Skeletal muscle satellite cell (primary cell): ENCODE measurements at regions not wholly inside any gene's neighbourhood (a gene's known extent, or its start where the extent isn't known, plus 50 kb on each side); places are given as distances from the start of the nearest gene placed in this dataset.
"Not testable (repeated sequence)": the region's sequence is repeated elsewhere in the genome, so short reads cannot be mapped to it uniquely, and the experiment has no call there.

ENCODE experiments used
- H3K27me3 ChIP-seq: 2 replicates; pipeline ENCODE4 v1.7.0; 2013; ENCODE audit warnings: low read length; ENCODE audit not compliant: control insufficient read depth, insufficient read depth
- H3K36me3 ChIP-seq: 2 replicates; pipeline ENCODE4 v1.7.0; 2013; ENCODE audit warnings: mild to moderate bottlenecking, control low read depth, low read length; ENCODE audit not compliant: insufficient read depth
- H3K4me1 ChIP-seq: 2 replicates; pipeline ENCODE4 v1.7.0; 2013; ENCODE audit warnings: low read length; ENCODE audit not compliant: control insufficient read depth, insufficient read depth
- H3K4me2 ChIP-seq: 2 replicates; pipeline ENCODE4 v1.7.0; 2013; ENCODE audit warnings: mild to moderate bottlenecking, low read length
- H3K4me3 ChIP-seq: 2 replicates; pipeline ENCODE4 v1.7.0; 2013; ENCODE audit warnings: low read length
- H3K9ac ChIP-seq: 2 replicates; pipeline ENCODE4 v1.7.0; 2013; ENCODE audit warnings: mild to moderate bottlenecking, low read depth, low read length, moderate library complexity
- H3K9me3 ChIP-seq: replicated peaks from 2 replicates; pipeline ENCODE4 v1.7.0; 2013; ENCODE audit warnings: mild to moderate bottlenecking, control low read depth, low read length

GRCh38 chr11:38952698-38953097 lies 2354.7 kb upstream of the RAG2 start:
- H3K4me2 ChIP-seq: no peak overlapping the region

GRCh38 chr11:38950867-38951266 lies 2352.8 kb upstream of the RAG2 start:
- no peaks in the 10 kb centered on the region for H3K9me3 ChIP-seq
- no peaks in the 10 kb centered on the region for H3K36me3 ChIP-seq
- H3K27me3 ChIP-seq: no peaks in the 10 kb centered on the region
- H3K4me3 ChIP-seq: no peak overlapping the region
- H3K9ac ChIP-seq: no peak overlapping the region
- no peak overlapping the region for H3K4me2 ChIP-seq
- H3K4me1 ChIP-seq: no peaks in the 10 kb centered on the region

More at GRCh38 chr11:38952698-38953097, 2354.7 kb upstream of the RAG2 start:
- Histone ChIP-seq H3K9ac (no peak overlapping the region), H3K4me3 (no peak overlapping the region), H3K27me3 (no peaks in the 10 kb centered on the region), H3K9me3 (no peaks in the 10 kb centered on the region), H3K36me3 (no peaks in the 10 kb centered on the region), H3K4me1 (no peaks in the 10 kb centered on the region)

- Histone ChIP-seq H3K27me3 (no peaks in the 10 kb centered on the region), H3K4me1 (no peaks in the 10 kb centered on the region), H3K9me3 (no peaks in the 10 kb centered on the region), H3K9ac (no peak overlapping the region), H3K4me2 (no peak overlapping the region), H3K4me3 (no peak overlapping the region), H3K36me3 (no peaks in the 10 kb centered on the region)
Measured at GRCh38 chr11:38948392-38948791, 2350.4 kb upstream of the RAG2 start.

- Histone ChIP-seq H3K4me1 (no peaks in the 10 kb centered on the region), H3K4me3 (no peak overlapping the region), H3K27me3 (no peaks in the 10 kb centered on the region), H3K9ac (no peak overlapping the region), H3K4me2 (no peak overlapping the region), H3K36me3 (no peaks in the 10 kb centered on the region), H3K9me3 (no peaks in the 10 kb centered on the region)
Measured at GRCh38 chr11:38937709-38938108, 2339.7 kb upstream of the RAG2 start.

GRCh38 chr11:38935941-38936340 lies 2337.9 kb upstream of the RAG2 start:
- H3K9ac ChIP-seq: no peak overlapping the region
- H3K9me3 ChIP-seq: no peaks in the 10 kb centered on the region
- no peaks in the 10 kb centered on the region for H3K4me1 ChIP-seq
- H3K36me3 ChIP-seq: no peaks in the 10 kb centered on the region
- no peak overlapping the region for H3K4me3 ChIP-seq
- no peak overlapping the region for H3K4me2 ChIP-seq
- H3K27me3 ChIP-seq: no peaks in the 10 kb centered on the region

- H3K36me3 ChIP-seq: no peaks in the 10 kb centered on the region
- no peak overlapping the region for H3K4me2 ChIP-seq
- H3K9me3 ChIP-seq: no peaks in the 10 kb centered on the region
- no peaks in the 10 kb centered on the region for H3K27me3 ChIP-seq
- H3K9ac ChIP-seq: no peak overlapping the region
- no peaks in the 10 kb centered on the region for H3K4me1 ChIP-seq
- H3K4me3 ChIP-seq: no peak overlapping the region
Measured at GRCh38 chr11:38927993-38928392, 2330.0 kb upstream of the RAG2 start.

GRCh38 chr11:38924644-38925043 lies 2326.6 kb upstream of the RAG2 start:
- Histone ChIP-seq H3K27me3 (no peaks in the 10 kb centered on the region), H3K4me3 (no peak overlapping the region), H3K4me2 (no peak overlapping the region), H3K36me3 (no peaks in the 10 kb centered on the region), H3K4me1 (no peaks in the 10 kb centered on the region), H3K9ac (no peak overlapping the region), H3K9me3 (no peaks in the 10 kb centered on the region)

GRCh38 chr11:38900211-38900610 lies 2302.2 kb upstream of the RAG2 start:
- H3K9me3 ChIP-seq: no peaks in the 10 kb centered on the region
- H3K36me3 ChIP-seq: no peaks in the 10 kb centered on the region
- H3K4me1 ChIP-seq: no peaks in the 10 kb centered on the region
- H3K4me2 ChIP-seq: no peak overlapping the region
- no peaks in the 10 kb centered on the region for H3K27me3 ChIP-seq
- no peak overlapping the region for H3K4me3 ChIP-seq
- no peak overlapping the region for H3K9ac ChIP-seq

GRCh38 chr11:38894201-38894600 lies 2296.2 kb upstream of the RAG2 start:
- not testable (repeated sequence) for H3K9ac ChIP-seq, H3K4me1 ChIP-seq, H3K4me2 ChIP-seq, H3K36me3 ChIP-seq, H3K4me3 ChIP-seq, H3K27me3 ChIP-seq, H3K9me3 ChIP-seq

- Histone ChIP-seq H3K27me3 (no peaks in the 10 kb centered on the region), H3K9ac (no peak overlapping the region)
Measured at GRCh38 chr11:38884145-38884865, 2286.3 kb upstream of the RAG2 start.

GRCh38 chr11:38867338-38867737 lies 2269.3 kb upstream of the RAG2 start:
- H3K4me2 ChIP-seq: no peak overlapping the region
- H3K36me3 ChIP-seq: no peaks in the 10 kb centered on the region
- H3K4me1 ChIP-seq: no peaks in the 10 kb centered on the region
- no peak overlapping the region for H3K9ac ChIP-seq
- no peaks in the 10 kb centered on the region for H3K9me3 ChIP-seq
- H3K4me3 ChIP-seq: no peak overlapping the region
- no peaks in the 10 kb centered on the region for H3K27me3 ChIP-seq

More at GRCh38 chr11:38884145-38884865, 2286.3 kb upstream of the RAG2 start:
- Histone ChIP-seq H3K9me3 (no peaks in the 10 kb centered on the region), H3K4me2 (no peak overlapping the region), H3K36me3 (no peaks in the 10 kb centered on the region), H3K4me3 (no peak overlapping the region), H3K4me1 (no peaks in the 10 kb centered on the region)

GRCh38 chr11:38865922-38866321 lies 2267.9 kb upstream of the RAG2 start:
- Histone ChIP-seq H3K36me3 (no peaks in the 10 kb centered on the region), H3K9ac (no peak overlapping the region), H3K27me3 (no peaks in the 10 kb centered on the region), H3K4me2 (no peak overlapping the region), H3K4me3 (no peak overlapping the region), H3K4me1 (no peaks in the 10 kb centered on the region), H3K9me3 (no peaks in the 10 kb centered on the region)
